Astrocyte of the spinal cord (primary cell): ENCODE measurements at regions not wholly inside any gene's neighbourhood (a gene's known extent, or its start where the extent isn't known, plus 50 kb on each side); places are given as distances from the start of the nearest gene placed in this dataset.

Experiments used
- DNase-seq: peaks from one replicate; pipeline ENCODE4 v3.0.0; 2011; ENCODE audit warnings: low read depth, low spot score
- H3K4me3 ChIP-seq: 2 replicates; pipeline ENCODE4 v1.5.1; 2011; ENCODE audit warnings: low read depth, mild to moderate bottlenecking, low read length, moderate library complexity
- CTCF ChIP-seq: IDR thresholded peaks from 2 replicates; pipeline ENCODE4 v1.5.1; 2012; ENCODE audit warnings: low read depth, mild to moderate bottlenecking, low read length, inconsistent platforms
- in situ Hi-C: cut with HindIII; loops from 2 replicates; pipeline ENCODE4 v1.10.0; 2017; ENCODE audit warnings: low sequenced_read_pairs

GRCh38 chr4:56235725-56236124 is 151.6 kb downstream of the AASDH start:
- H3K4me3 ChIP-seq: no peak overlapping the region
- in situ Hi-C loops: no loop called here
- no peak for DNase-seq
- no peak for TF ChIP-seq CTCF

GRCh38 chr4:56235011-56235410 is 152.3 kb downstream of the AASDH start:
- in situ Hi-C loops: no loop called here
- no peak overlapping the region for H3K4me3 ChIP-seq
- no peak for TF ChIP-seq CTCF
- DNase-seq: no peak

GRCh38 chr4:56234098-56234497 is 153.2 kb downstream of the AASDH start:
- in situ Hi-C loops: no loop called here
- no peak overlapping the region for H3K4me3 ChIP-seq
- TF ChIP-seq CTCF: no peak
- no peak for DNase-seq

DNA sequence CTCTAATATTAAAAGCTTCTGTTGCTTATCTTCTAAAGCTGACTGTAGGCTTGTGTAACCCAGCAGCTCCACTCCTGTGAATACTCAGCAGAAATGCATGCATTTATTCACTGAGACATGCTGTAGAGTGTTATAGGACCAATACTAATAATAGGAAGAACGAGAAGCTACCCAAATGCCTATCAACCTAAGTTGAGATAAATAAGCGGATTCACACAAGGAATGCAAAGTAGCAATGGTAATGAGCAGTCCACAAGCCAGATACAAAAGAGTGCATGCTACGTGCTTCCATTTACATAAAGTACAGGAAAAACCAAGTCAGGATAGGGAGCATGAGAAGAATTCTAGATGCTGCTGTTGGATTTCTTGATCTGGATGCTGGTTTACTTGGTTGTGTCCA is 155.9 kb downstream of the AASDH start:
- H3K4me3 ChIP-seq: no peak overlapping the region
- in situ Hi-C loops: no loop called here
- TF ChIP-seq CTCF: no peak
- no peak for DNase-seq

DNA sequence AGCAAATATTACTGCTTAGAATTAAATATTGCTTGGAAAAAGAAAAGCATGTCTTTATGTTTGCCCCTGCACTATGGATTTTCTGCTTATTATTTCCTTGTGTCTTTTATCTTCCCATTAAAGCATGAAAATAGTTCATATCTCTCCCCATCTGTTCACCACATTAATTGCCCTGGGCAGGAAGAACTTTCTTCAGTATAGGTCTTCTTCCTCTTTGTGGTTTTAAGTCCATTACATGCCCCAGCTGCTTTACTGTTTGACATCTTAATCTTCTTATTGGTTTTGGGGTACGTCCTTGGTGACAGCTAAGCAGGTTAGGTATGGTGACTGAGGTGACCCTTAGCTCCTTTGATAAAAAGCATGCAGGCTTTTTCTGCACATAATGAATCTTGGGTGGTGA is 157.3 kb downstream of the AASDH start:
- in situ Hi-C loops: no loop called here
- TF ChIP-seq CTCF: no peak
- no peak for DNase-seq
- H3K4me3 ChIP-seq: no peak overlapping the region

- in situ Hi-C loops: no loop called here
- H3K4me3 ChIP-seq: no peak overlapping the region
- DNase-seq: no peak
- TF ChIP-seq CTCF: no peak
Measured at GRCh38 chr4:56227301-56227835, 159.9 kb downstream of the AASDH start.

GRCh38 chr4:56226579-56226978 is 160.7 kb downstream of the AASDH start:
- H3K4me3 ChIP-seq: no peak overlapping the region
- no peak for TF ChIP-seq CTCF
- DNase-seq: no peak
- in situ Hi-C loops: no loop called here
